GM23248 (cell line): ENCODE measurements at regions not wholly inside any gene's neighbourhood (a gene's known extent, or its start where the extent isn't known, plus 50 kb on each side); places are given as distances from the start of the nearest gene placed in this dataset.

Experiments
- EZH2 ChIP-seq: fragments of 200-600 bp; sonication (generic); IDR thresholded peaks from 2 replicates; pipeline ENCODE4 v1.6.1; 2018; ENCODE audit warnings: antibody characterized with exemption, mild to moderate bottlenecking; ENCODE audit not compliant: insufficient read depth, poor library complexity, severe bottlenecking
- EZH2phosphoT487 ChIP-seq: fragments of 200-600 bp; sonication (generic); IDR thresholded peaks from 2 replicates; pipeline ENCODE4 v1.6.1; 2018; ENCODE audit warnings: antibody characterized with exemption, moderate library complexity, mild to moderate bottlenecking, low read depth; ENCODE audit not compliant: insufficient read depth

DNA sequence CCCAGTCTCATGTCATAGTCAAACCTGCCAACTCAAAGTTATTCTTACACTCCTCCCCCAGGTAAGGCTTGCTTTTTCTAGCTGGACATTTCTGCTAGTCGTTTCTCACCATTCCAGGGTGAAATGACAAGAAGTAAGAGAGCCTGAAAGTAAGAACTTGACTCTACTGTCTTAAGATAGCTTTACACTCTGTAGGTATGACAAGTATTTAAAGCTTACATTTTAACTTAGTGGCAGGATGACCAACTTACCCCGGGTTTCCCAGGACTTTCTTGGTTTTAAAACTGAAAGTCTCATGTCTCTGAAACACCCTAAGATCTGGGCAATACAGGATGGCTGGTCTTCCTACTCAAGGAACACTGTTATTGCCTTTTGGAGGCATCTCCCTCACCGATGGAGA lies 67.5 kb upstream of the PIK3R1 start:
- TF ChIP-seq EZH2 (no peak), EZH2phosphoT487 (no peak)
